IMR-90 (cell line): ENCODE measurements at regions not wholly inside any gene's neighbourhood (a gene's known extent, or its start where the extent isn't known, plus 50 kb on each side); places are given as distances from the start of the nearest gene placed in this dataset.
A peak's percentile ranks its signal among the peaks of the same experiment; 100 is the strongest.

Experiments
- ATAC-seq: fragments of 200-7000 bp; cut with Tn5 transposase; 2 replicates; pipeline ENCODE4 v1.9.1; 2020; ENCODE audit warnings: low read depth, mild to moderate bottlenecking, moderate library complexity
- BruUV-seq: library from RNA; stranded (reverse); fragments of 400-500 nt; replicated peaks from 2 replicates; lab custom pipeline; 2021; lab: Mats Ljungman, UMichigan
- CTCF ChIA-PET: fragments of 300-600 bp; formaldehyde crosslinking; extraction: SDS; loops from one replicate; lab custom pipeline; 2021; ENCODE audit warnings: antibody characterized with exemption; lab: Yijun Ruan, JAX
- POLR2A ChIA-PET: fragments of 300-600 bp; sonication (Branson Sonifier 250); formaldehyde crosslinking; loops from one replicate; lab custom pipeline; 2022; ENCODE audit warnings: antibody characterized with exemption; ENCODE audit not compliant: unreplicated experiment; lab: Charles Lee
- DNase-seq: peaks from one replicate; pipeline ENCODE4 v3.0.0; 2013
- H2AFZ ChIP-seq: replicated peaks from 2 replicates; pipeline ENCODE3; 2013; ENCODE audit warnings: low read length, mild to moderate bottlenecking; ENCODE audit not compliant: poor library complexity
- H2AK5ac ChIP-seq: 2 replicates; pipeline ENCODE4 v1.6.1; 2013; ENCODE audit warnings: low read depth, low read length, inconsistent platforms
- H2AK9ac ChIP-seq: replicated peaks from 2 replicates; pipeline ENCODE3; 2013; ENCODE audit warnings: mild to moderate bottlenecking, low read depth, low read length, moderate library complexity; ENCODE audit not compliant: poor library complexity
- H2BK120ac ChIP-seq: 2 replicates; pipeline ENCODE4 v1.6.1; 2013; ENCODE audit warnings: low read depth, low read length, inconsistent platforms
- H2BK15ac ChIP-seq: 3 replicates; pipeline ENCODE4 v1.6.1; 2013; ENCODE audit warnings: low read depth, low read length, inconsistent platforms
- H2BK20ac ChIP-seq: 2 replicates; pipeline ENCODE4 v1.6.1; 2013; ENCODE audit warnings: low read depth, mild to moderate bottlenecking, inconsistent platforms, low read length, moderate library complexity
- H2BK5ac ChIP-seq: 2 replicates; pipeline ENCODE4 v1.6.1; 2013; ENCODE audit warnings: mild to moderate bottlenecking, low read depth, low read length, inconsistent platforms; ENCODE audit not compliant: poor library complexity, severe bottlenecking
- H3K14ac ChIP-seq: replicated peaks from 2 replicates; pipeline ENCODE4 v1.6.1; 2013; ENCODE audit warnings: low read depth, low read length, inconsistent platforms
- H3K18ac ChIP-seq: 2 replicates; pipeline ENCODE4 v1.6.1; 2013; ENCODE audit warnings: low read depth, low read length, control low read depth
- H3K23ac ChIP-seq: 2 replicates; pipeline ENCODE4 v1.6.1; 2013; ENCODE audit warnings: low read depth, low read length, inconsistent platforms
- H3K27ac ChIP-seq: 2 replicates; pipeline ENCODE4 v1.5.1; 2013; ENCODE audit warnings: mild to moderate bottlenecking, control low read depth, low read length; ENCODE audit not compliant: insufficient read depth
- H3K27me3 ChIP-seq: 2 replicates; pipeline ENCODE4 v1.6.1; 2013; ENCODE audit warnings: low read length; ENCODE audit not compliant: control insufficient read depth, insufficient read depth
- H3K36me3 ChIP-seq: 2 replicates; pipeline ENCODE4 v1.6.1; 2013; ENCODE audit warnings: low read length, mixed read lengths; ENCODE audit not compliant: control insufficient read depth, insufficient read depth
- H3K4ac ChIP-seq: 2 replicates; pipeline ENCODE4 v1.6.1; 2013; ENCODE audit warnings: low read depth, low read length, inconsistent platforms
- H3K4me1 ChIP-seq: 2 replicates; pipeline ENCODE4 v1.6.1; 2013; ENCODE audit warnings: low read length, mixed read lengths; ENCODE audit not compliant: control insufficient read depth, insufficient read depth
- H3K4me2 ChIP-seq: 2 replicates; pipeline ENCODE4 v1.6.1; 2013; ENCODE audit warnings: low read depth, mild to moderate bottlenecking, control low read depth, low read length, moderate library complexity
- H3K4me3 ChIP-seq: 2 replicates; pipeline ENCODE4 v1.5.1; 2013; ENCODE audit warnings: low read depth, mild to moderate bottlenecking, control low read depth, low read length, moderate library complexity; ENCODE audit not compliant: insufficient read depth
- H3K56ac ChIP-seq: 2 replicates; pipeline ENCODE4 v1.6.1; 2013; ENCODE audit warnings: low read length, inconsistent platforms; ENCODE audit not compliant: insufficient read depth; ENCODE audit errors: extremely low read depth
- H3K79me1 ChIP-seq, 2 experiments: 2 replicates each; pipeline ENCODE4 v1.6.1; 2013; ENCODE audit warnings: low read length in 2 of 2, inconsistent platforms in 1 of 2, low read depth in 1 of 2
- H3K9ac ChIP-seq: 2 replicates; pipeline ENCODE4 v1.6.1; 2013; ENCODE audit warnings: low read depth, low read length, control low read depth
- H3K9me1 ChIP-seq: 2 replicates; pipeline ENCODE4 v1.6.1; 2013; ENCODE audit warnings: low read length, inconsistent platforms; ENCODE audit not compliant: insufficient read depth
- H3K9me3 ChIP-seq: 2 replicates; pipeline ENCODE4 v1.6.1; 2013; ENCODE audit warnings: low read length; ENCODE audit not compliant: control insufficient read depth, insufficient read depth
- H4K20me1 ChIP-seq: 2 replicates; pipeline ENCODE4 v1.6.1; 2013; ENCODE audit warnings: low read length, inconsistent platforms; ENCODE audit not compliant: insufficient read depth
- H4K5ac ChIP-seq: 2 replicates; pipeline ENCODE4 v1.6.1; 2013; ENCODE audit warnings: mild to moderate bottlenecking, low read depth, low read length, control low read depth
- H4K8ac ChIP-seq, 2 experiments: 2 replicates each; pipeline ENCODE4 v1.6.1; 2013; ENCODE audit warnings: low read depth in 2 of 2, low read length in 2 of 2, control low read depth in 1 of 2, inconsistent platforms in 1 of 2
- H4K91ac ChIP-seq: 2 replicates; pipeline ENCODE4 v1.6.1; 2013; ENCODE audit warnings: low read depth, low read length, inconsistent platforms; ENCODE audit not compliant: insufficient read depth
- BHLHE40 ChIP-seq: fragments of 150-350 bp; IDR thresholded peaks from 2 replicates; pipeline ENCODE4 v1.6.1; 2016; ENCODE audit warnings: mild to moderate bottlenecking, low read depth, low read length
- CEBPB ChIP-seq: IDR thresholded peaks from 2 replicates; pipeline ENCODE4 v1.6.1; 2012; ENCODE audit warnings: low read depth, low read length, improper control_type of control experiment
- CHD1 ChIP-seq: IDR thresholded peaks from 2 replicates; pipeline ENCODE4 v1.6.1; 2012; ENCODE audit warnings: low read depth, low read length, improper control_type of control experiment
- CTCF ChIP-seq: conservative IDR thresholded peaks from 2 replicates; pipeline ENCODE4 v1.5.1; 2012; ENCODE audit warnings: mild to moderate bottlenecking, low read depth, low read length, improper control_type of control experiment
- ELK1 ChIP-seq: fragments of 150-350 bp; IDR thresholded peaks from 2 replicates; pipeline ENCODE4 v1.6.1; 2016; ENCODE audit warnings: low read depth, mild to moderate bottlenecking, low read length, moderate library complexity, borderline replicate concordance
- FOS ChIP-seq: fragments of 150-350 bp; IDR thresholded peaks from 2 replicates; pipeline ENCODE4 v1.6.1; 2016; ENCODE audit warnings: low read depth, low read length
- MAFK ChIP-seq: IDR thresholded peaks from 2 replicates; pipeline ENCODE4 v1.6.1; 2012; ENCODE audit warnings: low read depth, low read length, improper control_type of control experiment
- MAZ ChIP-seq: IDR thresholded peaks from 2 replicates; pipeline ENCODE4 v1.6.1; 2012; ENCODE audit warnings: low read depth, mild to moderate bottlenecking, low read length, improper control_type of control experiment, moderate library complexity, borderline replicate concordance
- MXI1 ChIP-seq: IDR thresholded peaks from 2 replicates; pipeline ENCODE4 v1.6.1; 2012; ENCODE audit warnings: low read depth, mild to moderate bottlenecking, low read length, moderate library complexity, borderline replicate concordance
- NFE2L2 ChIP-seq: fragments of 150-350 bp; IDR thresholded peaks from 2 replicates; pipeline ENCODE4 v1.6.1; 2016; ENCODE audit warnings: low read depth, mild to moderate bottlenecking, low read length
- POLR2A ChIP-seq: IDR thresholded peaks from 2 replicates; pipeline ENCODE4 v1.6.1; 2012; ENCODE audit warnings: mild to moderate bottlenecking, low read depth, low read length
- RAD21 ChIP-seq: IDR thresholded peaks from 2 replicates; pipeline ENCODE4 v1.6.1; 2012; ENCODE audit warnings: low read length, improper control_type of control experiment
- RCOR1 ChIP-seq: IDR thresholded peaks from 2 replicates; pipeline ENCODE4 v1.6.1; 2012; ENCODE audit warnings: mild to moderate bottlenecking, low read length, improper control_type of control experiment; ENCODE audit not compliant: insufficient replicate concordance
- RFX5 ChIP-seq: IDR thresholded peaks from 2 replicates; pipeline ENCODE4 v1.8.0; 2012; ENCODE audit warnings: low read depth, mild to moderate bottlenecking, low read length, moderate library complexity
- SMC3 ChIP-seq: fragments of 150-350 bp; IDR thresholded peaks from 2 replicates; pipeline ENCODE4 v1.6.1; 2016; ENCODE audit warnings: low read depth, mild to moderate bottlenecking, antibody characterized with exemption, low read length, moderate library complexity
- USF2 ChIP-seq: fragments of 150-350 bp; IDR thresholded peaks from 2 replicates; pipeline ENCODE4 v1.6.1; 2017; ENCODE audit warnings: mild to moderate bottlenecking, antibody characterized with exemption, low read length, low read depth
- WGBS, 2 experiments: methylation state at CpG; one replicate each; pipeline versions ENCODE4 v1.1.5 to v1.1.7; 2013; ENCODE audit warnings: missing lambda C conversion rate in 2 of 2; ENCODE audit not compliant: insufficient read length in 1 of 2; ENCODE audit errors: extremely low coverage in 2 of 2; 5-methylcytosine and 5-hydroxymethylcytosine counted together
- dilution Hi-C: fragments of 300-500 bp; cut with HindIII; formaldehyde crosslinking; loops from one replicate; pipeline ENCODE4 v1.14.3; 2018; ENCODE audit warnings: low sequenced_read_pairs; ENCODE audit not compliant: unreplicated experiment
- in situ Hi-C: fragments of 300-500 bp; cut with MboI; formaldehyde crosslinking; loops from 3 replicates; pipeline ENCODE4 v1.14.3; 2019; ENCODE audit warnings: low sequenced_read_pairs, inconsistent platforms, mixed read lengths
- intact Hi-C: fragments of 100-400 bp; cut with micrococcal nuclease; formaldehyde crosslinking; loops from 2 replicates; pipeline ENCODE4 v1.10.0; 2022

GRCh38 chr3:66938338-66938963 is 59.7 kb upstream of the KBTBD8 start:
- no peak overlapping the region for H2BK120ac ChIP-seq

More at GRCh38 chr3:66938338-66938963, 59.7 kb upstream of the KBTBD8 start:
- Histone ChIP-seq H4K5ac (no peak overlapping the region), H2BK5ac (no peak overlapping the region), H3K23ac (no peak overlapping the region), H3K4me1 (no peaks in the 10 kb centered on the region), H3K4me2 (no peak overlapping the region), H2AK5ac (no peak overlapping the region), H3K4ac (no peak overlapping the region), H2BK20ac (no peak overlapping the region), H3K27ac (no peak overlapping the region), H3K9ac (no peak overlapping the region), H3K27me3 (peaks cover 2% of the 10 kb centered on the region), H3K14ac (no peak overlapping the region), H4K20me1 (no peaks in the 10 kb centered on the region), H2AK9ac (no peak overlapping the region), H3K79me1 (no peaks in the 10 kb centered on the region), H2BK15ac (no peak overlapping the region), H2AFZ (no peak overlapping the region), H3K9me1 (no peaks in the 10 kb centered on the region), H3K56ac (no peak overlapping the region), H3K4me3 (no peak overlapping the region), H3K36me3 (no peaks in the 10 kb centered on the region), H4K8ac (no peak overlapping the region), H4K91ac (no peak overlapping the region), H3K18ac (no peak overlapping the region), H3K9me3 (no peaks in the 10 kb centered on the region)
- intact Hi-C loops = loop anchor here (1.0 to 5.0 kb wide), 6 partner anchors 99 to 1954 kb away; no protein-coding TSS in a partner anchor
- BruUV-seq = no TSS peak
- ATAC-seq (peak; percentile 100), DNase-seq (peak; percentile 67)
- WGBS, 2 experiments = no CpG with 5 or more reads among the region's 5 CpGs
- in situ Hi-C loops = loop anchor here (25.0 kb wide), 1 partner anchor 1949 kb away; no protein-coding TSS in a partner anchor
- ChIA-PET POLR2A (no interaction called here), CTCF (interaction anchor here (0.6 to 2.9 kb wide), 31 partner anchors 8 to 1955 kb away, joined by 3 to 12 read pairs (median 4); no protein-coding TSS in a partner anchor)
- dilution Hi-C loops = no loop called here
- TF ChIP-seq NFE2L2 (no peak), FOS (no peak), MAFK (no peak), CTCF (peak; percentile 74), MAZ (no peak), RFX5 (no peak), BHLHE40 (no peak), POLR2A (no peak), MXI1 (no peak), RCOR1 (no peak), CEBPB (no peak), ELK1 (no peak), RAD21 (peak; percentile 77), USF2 (no peak), CHD1 (no peak), SMC3 (peak; percentile 58)
